Superior temporal gyrus (tissue), 1 donor: ENCODE measurements at regions not wholly inside any gene's neighbourhood (a gene's known extent, or its start where the extent isn't known, plus 50 kb on each side); places are given as distances from the start of the nearest gene placed in this dataset.

ENCODE experiments used
- DNase-seq: peaks from one replicate; pipeline ENCODE4 v3.0.0-alpha.2; 2016; ENCODE audit errors: extremely low spot score

DNA sequence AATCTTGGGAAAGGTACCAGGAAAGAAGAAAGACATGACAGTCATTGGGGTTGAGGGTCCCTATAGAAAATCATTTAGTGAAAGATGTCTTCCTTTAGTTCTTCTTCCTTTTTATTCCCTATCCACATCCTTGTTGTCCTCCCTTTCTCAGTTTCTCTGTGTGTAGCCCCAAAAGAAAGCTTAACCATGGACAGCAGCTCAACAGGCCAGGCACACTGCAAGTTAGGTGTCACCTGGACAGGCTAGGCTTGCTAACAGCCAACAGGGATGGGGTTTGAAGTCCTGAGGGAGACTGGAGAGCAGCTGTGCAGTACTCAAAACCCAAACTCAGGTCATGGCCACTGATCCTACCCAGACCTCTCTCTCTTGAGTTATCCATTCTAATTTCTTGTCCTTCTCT lies 543.1 kb downstream of the TUSC7 start:
- no peak for DNase-seq

- no peak for DNase-seq
These were observed 544.1 kb downstream of the TUSC7 start for GRCh38 chr3:117253636-117254035.

DNA sequence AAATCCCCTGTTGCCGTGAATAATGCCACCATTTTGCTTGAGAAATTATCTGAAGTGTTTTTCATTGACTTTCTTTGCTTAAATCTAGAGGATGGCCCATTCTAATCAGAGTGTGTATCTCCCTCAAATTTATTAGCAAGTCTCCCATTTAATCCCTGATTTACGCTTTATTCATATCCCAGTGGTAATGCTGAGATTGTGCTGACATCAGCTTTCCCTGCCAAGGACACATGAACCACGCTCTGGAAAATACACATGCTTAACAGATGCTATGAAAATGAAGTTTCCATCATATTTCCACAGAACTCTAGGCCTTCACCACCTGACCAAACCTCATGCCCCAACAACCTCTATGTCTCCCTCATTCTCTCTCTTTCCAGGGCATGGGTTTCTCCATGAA lies 545.4 kb downstream of the TUSC7 start:
- no peak for DNase-seq

GRCh38 chr3:117255736-117256135 lies 546.2 kb downstream of the TUSC7 start:
- no peak for DNase-seq

GRCh38 chr3:117261983-117262421 lies 552.4 kb downstream of the TUSC7 start:
- DNase-seq, result no peak

DNA sequence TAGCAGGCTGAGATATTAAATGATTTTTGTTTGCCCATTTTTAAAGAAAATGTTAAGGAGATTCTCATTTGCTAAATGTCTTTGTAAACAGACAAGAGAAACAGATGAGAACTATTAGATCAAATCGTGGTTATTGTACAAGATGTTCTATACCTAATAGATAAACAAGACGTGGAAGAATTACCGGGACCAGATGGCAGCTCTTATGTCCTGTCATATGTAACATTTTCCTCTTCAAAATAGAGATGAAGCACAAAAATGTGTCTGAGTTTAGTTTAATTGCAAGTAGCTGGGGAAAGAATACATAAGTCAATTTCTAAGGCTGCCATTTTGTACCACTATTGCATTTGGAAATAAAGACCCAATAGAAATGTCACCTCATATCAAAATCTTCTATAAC lies 553.7 kb downstream of the TUSC7 start:
- DNase-seq, result no peak

- no peak for DNase-seq
These were observed 554.2 kb downstream of the TUSC7 start for GRCh38 chr3:117263745-117264144.

DNA sequence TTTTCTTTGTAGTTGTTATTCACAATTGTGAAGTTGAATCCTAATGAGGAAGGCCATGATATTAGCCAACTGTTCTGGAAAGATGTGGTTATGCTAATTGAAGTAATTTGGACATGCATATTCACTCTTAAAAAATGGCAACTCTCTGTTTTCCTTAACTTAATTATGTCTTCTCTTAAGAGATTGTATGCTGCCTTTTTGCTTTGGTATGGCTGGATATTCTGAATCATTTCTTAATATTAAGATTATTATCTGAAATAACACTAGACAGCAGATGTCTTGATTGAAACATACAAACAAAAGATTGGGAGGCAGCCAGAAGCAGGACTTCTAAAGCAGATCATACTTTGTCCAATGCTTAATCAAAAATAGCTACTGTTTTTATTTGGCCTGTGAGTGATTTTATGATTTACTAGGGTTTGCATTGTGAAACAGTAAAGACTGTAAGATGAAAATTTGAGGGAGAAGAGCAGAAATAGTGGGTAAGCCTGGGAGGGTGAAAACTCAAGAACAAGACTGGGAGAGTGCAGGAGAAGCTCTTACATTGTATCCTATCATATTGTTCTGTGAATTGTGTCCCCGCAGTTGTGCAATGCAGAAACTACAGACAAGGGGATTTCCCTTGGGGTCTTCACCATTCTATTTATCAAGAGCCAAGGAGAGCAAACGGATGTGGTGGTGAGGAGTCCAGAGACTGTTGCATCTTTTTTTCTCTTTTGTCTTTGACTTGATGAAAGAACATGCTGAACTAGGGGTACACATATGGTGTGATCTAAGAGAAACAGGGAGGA lies 554.8 kb downstream of the TUSC7 start:
- no peak for DNase-seq

- DNase-seq, result no peak
These were observed 557.2 kb downstream of the TUSC7 start for GRCh38 chr3:117266806-117267205.

- DNase-seq, result no peak
These were observed 558.7 kb downstream of the TUSC7 start for GRCh38 chr3:117268318-117268717.

GRCh38 chr3:117272274-117272673 lies 562.7 kb downstream of the TUSC7 start:
- no peak for DNase-seq

DNA sequence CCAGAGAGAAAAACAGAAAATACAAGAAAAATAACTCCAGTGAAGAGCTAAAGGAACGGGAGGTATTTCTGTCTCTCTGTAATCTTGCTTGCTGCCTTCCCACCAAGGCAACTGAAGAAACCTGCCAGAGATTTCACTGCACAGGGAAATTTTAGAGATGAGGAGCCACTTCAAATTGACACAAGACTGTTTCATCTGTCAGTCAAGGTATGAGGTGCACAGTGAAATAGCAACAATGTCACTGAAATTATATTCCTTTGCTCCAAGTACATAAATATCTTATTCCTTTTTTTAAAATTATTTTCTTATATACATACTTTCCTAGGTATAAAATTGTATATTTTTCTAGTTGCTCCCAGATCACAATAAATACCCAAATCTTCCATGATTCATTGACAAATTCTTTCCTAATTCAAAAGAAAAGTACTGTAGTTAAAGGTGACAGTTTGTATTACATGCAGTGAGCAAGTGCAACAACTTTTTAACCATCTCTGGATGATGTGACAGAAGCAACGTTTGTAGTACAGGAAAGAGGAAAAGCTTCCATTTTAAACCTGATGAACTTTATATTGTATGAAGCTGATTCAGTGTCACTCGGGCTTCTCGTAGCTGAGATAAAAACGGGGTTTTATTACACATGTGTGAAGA lies 563.4 kb downstream of the TUSC7 start:
- no peak for DNase-seq

DNA sequence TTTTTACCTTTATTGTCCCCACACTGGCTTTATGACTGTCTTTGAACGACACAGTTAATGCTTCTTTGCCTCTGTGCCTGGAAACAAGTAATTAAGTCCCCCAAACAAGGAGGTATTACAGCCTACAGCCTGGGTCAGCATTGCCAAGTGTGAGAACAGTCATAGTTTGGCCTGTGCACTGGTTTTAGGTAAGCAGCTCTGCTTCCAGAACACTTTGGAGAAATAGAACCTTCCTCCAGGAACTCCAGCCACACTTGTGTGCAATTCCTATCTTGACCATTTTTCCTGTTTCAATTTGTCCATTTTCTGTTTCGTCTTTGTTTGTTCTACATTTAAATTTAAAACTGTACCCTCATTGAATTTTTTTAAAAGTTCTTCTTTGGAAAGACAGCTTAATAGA lies 568.2 kb downstream of the TUSC7 start:
- no peak for DNase-seq

- DNase-seq, result no peak
These were observed 569.0 kb downstream of the TUSC7 start for GRCh38 chr3:117278424-117279190.

GRCh38 chr3:117281371-117281770 lies 571.8 kb downstream of the TUSC7 start:
- no peak for DNase-seq

DNA sequence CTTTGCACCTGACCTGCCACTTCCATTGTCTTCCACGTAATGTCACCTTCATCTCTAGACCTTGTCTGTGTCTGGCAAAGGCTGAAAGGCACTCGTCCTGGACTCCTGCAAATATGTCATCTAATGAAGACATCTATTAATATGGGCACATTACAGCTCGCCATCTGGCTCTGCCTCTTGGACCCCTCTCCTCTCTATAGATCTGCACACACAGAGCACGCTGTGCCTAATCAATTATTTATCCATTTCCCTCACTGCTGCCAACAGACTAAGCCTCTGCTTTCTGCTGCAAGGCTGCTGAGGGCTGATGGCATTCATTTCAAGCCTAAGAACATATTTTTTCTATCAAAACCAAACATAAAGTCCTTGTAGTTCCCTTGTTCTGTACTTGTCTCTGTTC lies 573.0 kb downstream of the TUSC7 start:
- no peak for DNase-seq

- DNase-seq, result peak; percentile 44
These were observed 576.2 kb downstream of the TUSC7 start for GRCh38 chr3:117285737-117286136.

DNA sequence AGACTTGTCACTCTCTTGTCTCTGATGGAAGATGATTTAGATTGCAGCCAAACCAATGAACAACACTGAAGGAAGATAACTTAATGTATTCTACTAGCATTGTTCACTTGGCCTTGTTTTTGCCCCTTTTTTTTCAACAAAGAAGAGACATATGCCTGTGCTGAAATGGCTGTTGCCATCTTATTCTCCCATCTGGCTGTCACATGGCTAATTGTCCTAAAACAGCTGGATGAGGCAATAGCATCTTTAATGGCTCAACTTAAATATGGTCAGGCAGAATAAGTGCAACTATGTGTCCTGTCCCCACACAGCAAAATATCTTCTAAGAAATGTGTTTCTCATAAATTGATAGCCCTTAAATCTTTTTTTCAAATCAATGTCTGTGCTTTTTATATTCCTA lies 576.9 kb downstream of the TUSC7 start:
- DNase-seq, result no peak

DNA sequence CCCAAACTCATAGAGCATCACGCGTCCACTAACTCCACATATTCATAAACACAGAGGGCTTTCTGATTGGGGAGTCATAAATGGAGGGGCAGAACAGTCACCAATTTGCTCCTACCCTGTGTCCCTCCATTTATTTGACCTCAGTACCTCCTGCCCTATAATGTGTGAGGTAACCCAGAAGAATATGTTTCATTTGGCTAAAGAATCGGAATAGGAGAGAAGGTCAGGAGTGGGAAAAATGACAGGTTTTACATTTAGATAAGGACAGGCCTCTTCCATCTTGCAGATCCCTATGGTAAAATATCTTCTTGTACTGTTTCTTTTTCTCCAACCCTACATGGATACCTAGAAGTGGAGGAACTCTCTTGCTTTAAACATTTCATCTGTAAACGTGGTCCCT lies 578.0 kb downstream of the TUSC7 start:
- DNase-seq, result no peak

GRCh38 chr3:117291476-117291875 lies 581.9 kb downstream of the TUSC7 start:
- no peak for DNase-seq

DNA sequence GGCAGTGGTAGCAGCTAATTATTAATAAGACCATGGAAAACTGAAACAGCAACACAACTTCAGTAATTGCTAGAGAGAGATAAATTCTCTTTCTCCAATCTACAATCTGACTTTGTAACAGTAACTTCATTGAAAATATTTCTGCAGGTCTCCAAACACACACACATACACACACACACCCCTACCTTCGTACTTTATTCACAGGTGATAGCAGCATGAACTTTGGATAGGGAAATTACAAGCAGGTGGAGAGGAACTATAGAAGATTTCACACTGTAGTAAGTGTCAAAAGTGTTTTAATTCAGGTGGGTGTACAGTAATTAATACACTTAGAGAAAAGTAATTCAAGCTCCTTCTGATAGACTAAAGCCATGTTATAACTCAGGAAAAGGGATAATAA lies 587.5 kb downstream of the TUSC7 start:
- no peak for DNase-seq

DNA sequence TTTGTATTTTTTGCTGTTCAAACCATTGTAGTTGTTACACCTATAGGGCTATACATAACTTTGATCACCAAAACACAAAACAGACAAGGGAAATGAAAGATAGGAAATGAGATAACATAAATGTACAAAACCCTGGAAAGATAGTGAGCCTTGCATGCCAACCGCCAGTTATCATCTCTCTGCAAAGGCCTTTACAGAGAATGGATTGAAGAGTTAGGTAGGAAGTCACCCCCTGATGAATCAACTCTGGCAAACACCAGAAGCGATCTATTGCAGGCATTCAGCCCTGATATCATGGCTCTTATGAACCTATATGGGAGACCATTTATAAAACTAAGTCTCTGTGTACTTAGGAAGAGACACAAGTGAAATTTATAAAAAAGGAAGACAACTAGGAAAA lies 588.0 kb downstream of the TUSC7 start:
- no peak for DNase-seq

GRCh38 chr3:117298273-117298672 lies 588.7 kb downstream of the TUSC7 start:
- DNase-seq, result no peak
